HEK293T (cell line): ENCODE measurements at regions not wholly inside any gene's neighbourhood (a gene's known extent, or its start where the extent isn't known, plus 50 kb on each side); places are given as distances from the start of the nearest gene placed in this dataset.

Experiments
- ARNT ChIP-seq: fragments of 450-650 bp; IDR thresholded peaks from 2 replicates; pipeline ENCODE4 v1.6.1; 2017; ENCODE audit warnings: mild to moderate bottlenecking
- ELF4 ChIP-seq: fragments of 450-650 bp; IDR thresholded peaks from 2 replicates; pipeline ENCODE4 v1.6.1; 2017; ENCODE audit warnings: antibody characterized with exemption
- FOXA1 ChIP-seq: fragments of 450-650 bp; IDR thresholded peaks from 2 replicates; pipeline ENCODE4 v1.6.1; 2016; ENCODE audit warnings: mild to moderate bottlenecking
- FOXM1 ChIP-seq: fragments of 450-650 bp; IDR thresholded peaks from 2 replicates; pipeline ENCODE4 v1.6.1; 2017; ENCODE audit warnings: mild to moderate bottlenecking, borderline replicate concordance
- HDGF ChIP-seq: fragments of 450-650 bp; IDR thresholded peaks from 2 replicates; pipeline ENCODE4 v1.6.1; 2017; ENCODE audit warnings: antibody characterized with exemption, borderline replicate concordance
- NFRKB ChIP-seq: fragments of 450-650 bp; IDR thresholded peaks from 2 replicates; pipeline ENCODE4 v1.6.1; 2016; ENCODE audit warnings: mild to moderate bottlenecking, moderate library complexity
- PKNOX1 ChIP-seq: fragments of 450-650 bp; IDR thresholded peaks from 2 replicates; pipeline ENCODE4 v1.6.1; 2016
- SP1 ChIP-seq: fragments of 450-650 bp; IDR thresholded peaks from 2 replicates; pipeline ENCODE4 v1.6.1; 2017
- SUZ12 ChIP-seq: fragments of 450-650 bp; IDR thresholded peaks from 2 replicates; pipeline ENCODE4 v1.6.1; 2016; ENCODE audit warnings: mild to moderate bottlenecking

- no peak for TF ChIP-seq SP1
- no peak for TF ChIP-seq NFRKB
- TF ChIP-seq PKNOX1 = no peak
- TF ChIP-seq FOXA1 = no peak
- no peak for TF ChIP-seq ARNT
- no peak for TF ChIP-seq ELF4
- no peak for TF ChIP-seq SUZ12
- TF ChIP-seq HDGF = no peak
- no peak for TF ChIP-seq FOXM1
Observed at GRCh38 chr6:890201-890600, 197.3 kb upstream of the EXOC2 start.
